Stimulated activated CD8-positive, alpha-beta memory T cell treated with anti-CD3 and anti-CD28 coated beads, Interleukin-2, amount 100 ng/mL, for 1 hour (primary cell): ENCODE measurements at regions not wholly inside any gene's neighbourhood (a gene's known extent, or its start where the extent isn't known, plus 50 kb on each side); places are given as distances from the start of the nearest gene placed in this dataset.

Source experiments
- DNase-seq, 2 donors: peaks; one replicate each; pipeline ENCODE4 v3.0.0-alpha.2; 2020; ENCODE audit warnings: low read depth in 2 of 2

GRCh38 chr4:181661923-181662322 lies 581.3 kb upstream of the TENM3 start:
- DNase-seq, result no peak

- no peak for DNase-seq
These were observed 580.8 kb upstream of the TENM3 start for GRCh38 chr4:181662383-181662782.

- no peak for DNase-seq
These were observed 572.7 kb upstream of the TENM3 start for GRCh38 chr4:181670506-181670905.

GRCh38 chr4:181671672-181672071 lies 571.5 kb upstream of the TENM3 start:
- DNase-seq, result no peak

- DNase-seq, result no peak
These were observed 570.5 kb upstream of the TENM3 start for GRCh38 chr4:181672751-181673150.

GRCh38 chr4:181674315-181674875 lies 568.8 kb upstream of the TENM3 start:
- DNase-seq, result no peak

- DNase-seq, result no peak
These were observed 566.7 kb upstream of the TENM3 start for GRCh38 chr4:181676546-181676945.

GRCh38 chr4:181677201-181677600 lies 566.0 kb upstream of the TENM3 start:
- no peak for DNase-seq

- no peak for DNase-seq
These were observed 565.6 kb upstream of the TENM3 start for GRCh38 chr4:181677621-181678020.

GRCh38 chr4:181679754-181680153 lies 563.4 kb upstream of the TENM3 start:
- DNase-seq, result no peak

GRCh38 chr4:181682367-181683047 lies 560.7 kb upstream of the TENM3 start:
- no peak for DNase-seq

GRCh38 chr4:181684310-181684709 lies 558.9 kb upstream of the TENM3 start:
- DNase-seq, result no peak

GRCh38 chr4:181685461-181685860 lies 557.7 kb upstream of the TENM3 start:
- no peak for DNase-seq

- DNase-seq, result no peak
These were observed 557.3 kb upstream of the TENM3 start for GRCh38 chr4:181685911-181686310.

GRCh38 chr4:181687116-181687515 lies 556.1 kb upstream of the TENM3 start:
- no peak for DNase-seq

- DNase-seq, result no peak
These were observed 554.8 kb upstream of the TENM3 start for GRCh38 chr4:181688432-181688831.

GRCh38 chr4:181688872-181689271 lies 554.3 kb upstream of the TENM3 start:
- DNase-seq, result no peak

- no peak for DNase-seq
These were observed 552.7 kb upstream of the TENM3 start for GRCh38 chr4:181690498-181690897.

- no peak for DNase-seq
These were observed 550.2 kb upstream of the TENM3 start for GRCh38 chr4:181692965-181693364.

GRCh38 chr4:181693517-181693916 lies 549.7 kb upstream of the TENM3 start:
- DNase-seq, result no peak

- DNase-seq, result no peak
These were observed 545.0 kb upstream of the TENM3 start for GRCh38 chr4:181698221-181698620.

- no peak for DNase-seq
These were observed 542.0 kb upstream of the TENM3 start for GRCh38 chr4:181701214-181701613.

- DNase-seq, result no peak
These were observed 541.3 kb upstream of the TENM3 start for GRCh38 chr4:181701894-181702293.
